H1 (cell line): ENCODE measurements at regions not wholly inside any gene's neighbourhood (a gene's known extent, or its start where the extent isn't known, plus 50 kb on each side); places are given as distances from the start of the nearest gene placed in this dataset.

ENCODE experiments used
- CTCF ChIA-PET: fragments of 300-600 bp; sonication (Branson Sonifier 250); formaldehyde crosslinking; loops from one replicate; lab custom pipeline; 2021; ENCODE audit not compliant: partially characterized antibody; lab: Charles Lee
- POLR2A ChIA-PET: fragments of 300-600 bp; sonication (Branson Sonifier 250); formaldehyde crosslinking; loops from one replicate; lab custom pipeline; 2021; ENCODE audit warnings: inconsistent platforms; ENCODE audit not compliant: partially characterized antibody; lab: Charles Lee
- DNase-seq, 2 experiments: peaks; one replicate each; pipeline versions ENCODE4 v3.0.0 to v3.0.0-alpha.2; 2010 to 2022; ENCODE audit warnings: low spot score in 2 of 2, low read depth in 1 of 2, mixed read lengths in 1 of 2
- FAIRE-seq: peaks from 2 replicates; lab custom pipeline; 2011; peaks lifted over from hg19 to GRCh38; lab: Jason Lieb, UNC
- H2AFZ ChIP-seq: 2 replicates; pipeline ENCODE4 v1.8.1; 2012; ENCODE audit warnings: low read length, inconsistent platforms
- H2AK5ac ChIP-seq: 2 replicates; pipeline ENCODE4 v1.6.1; 2013; ENCODE audit warnings: low read depth, low read length
- H2BK120ac ChIP-seq: replicated peaks from 2 replicates; pipeline ENCODE3; 2013; ENCODE audit warnings: low read depth, low read length, inconsistent platforms
- H2BK12ac ChIP-seq: 2 replicates; pipeline ENCODE4 v1.6.1; 2013; ENCODE audit warnings: low read depth, low read length
- H2BK15ac ChIP-seq: 2 replicates; pipeline ENCODE4 v1.6.1; 2013; ENCODE audit warnings: low read length
- H2BK20ac ChIP-seq: 2 replicates; pipeline ENCODE4 v1.6.1; 2013; ENCODE audit warnings: low read length
- H2BK5ac ChIP-seq: 2 replicates; pipeline ENCODE4 v1.6.1; 2013; ENCODE audit warnings: low read depth, low read length
- H3K14ac ChIP-seq: 2 replicates; pipeline ENCODE4 v1.6.1; 2013; ENCODE audit warnings: inconsistent platforms; ENCODE audit not compliant: insufficient read length
- H3K18ac ChIP-seq: 2 replicates; pipeline ENCODE4 v1.6.1; 2013; ENCODE audit warnings: low read length; ENCODE audit errors: extremely low read depth
- H3K23ac ChIP-seq: 2 replicates; pipeline ENCODE4 v1.6.1; 2013; ENCODE audit warnings: inconsistent platforms; ENCODE audit not compliant: insufficient read length
- H3K23me2 ChIP-seq: 2 replicates; pipeline ENCODE4 v1.6.1; 2013; ENCODE audit warnings: low read depth, low read length
- H3K27ac ChIP-seq: 2 replicates; pipeline ENCODE4 v1.6.1; 2011; ENCODE audit warnings: low read depth, low read length, inconsistent platforms
- H3K27me3 ChIP-seq, 4 experiments: replicated peaks in 1 of 4; 1 replicate in 1 of 4; 2 replicates in 3 of 4; pipeline versions ENCODE4 v1.6.1 to v1.8.1; 2011 to 2013; ENCODE audit warnings: low read length in 3 of 4, mild to moderate bottlenecking in 3 of 4, inconsistent platforms in 2 of 4, mixed read lengths in 2 of 4, moderate library complexity in 1 of 4; ENCODE audit not compliant: control insufficient read depth in 3 of 4, insufficient read depth in 3 of 4; ENCODE audit errors: extremely low read depth in 1 of 4
- H3K36me3 ChIP-seq, 4 experiments: 2 replicates each; pipeline versions ENCODE4 v1.6.1 to v1.8.1; 2011 to 2013; ENCODE audit warnings: mild to moderate bottlenecking in 4 of 4, low read length in 3 of 4, moderate library complexity in 2 of 4, control low read depth in 1 of 4, inconsistent platforms in 1 of 4; ENCODE audit not compliant: insufficient read depth in 4 of 4, control insufficient read depth in 2 of 4
- H3K4ac ChIP-seq: replicated peaks from 2 replicates; pipeline ENCODE3; 2013; ENCODE audit warnings: low read length, low read depth, mixed read lengths, inconsistent platforms; ENCODE audit not compliant: insufficient read length
- H3K4me1 ChIP-seq, 4 experiments: replicated peaks in 1 of 4; 1 replicate in 1 of 4; 2 replicates in 3 of 4; pipeline versions ENCODE4 v1.6.1 to v1.8.1; 2011 to 2013; ENCODE audit warnings: low read length in 3 of 4, inconsistent platforms in 2 of 4, mixed read lengths in 1 of 4; ENCODE audit not compliant: insufficient read depth in 4 of 4, control insufficient read depth in 3 of 4
- H3K4me2 ChIP-seq, 2 experiments: 2 replicates each; pipeline versions ENCODE4 v1.6.1 to v1.8.1; 2011 to 2013; ENCODE audit warnings: low read depth in 2 of 2, low read length in 2 of 2, control low read depth in 1 of 2, inconsistent platforms in 1 of 2, mild to moderate bottlenecking in 1 of 2; ENCODE audit not compliant: insufficient read depth in 1 of 2
- H3K4me3 ChIP-seq, 4 experiments: fragments of 200-600, 300-600 bp in 1 of 4; sonication (generic), shearing (Covaris generic), sonication (Bioruptor Twin) in 1 of 4; 2 replicates each; pipeline versions ENCODE4 v1.5.1 to v1.8.1; 2011 to 2016; ENCODE audit warnings: low read length in 4 of 4, low read depth in 3 of 4, control low read depth in 2 of 4, inconsistent platforms in 2 of 4, mild to moderate bottlenecking in 2 of 4, mixed read lengths in 1 of 4, moderate library complexity in 1 of 4; ENCODE audit not compliant: insufficient read depth in 2 of 4; ENCODE audit errors: extremely low read depth in 1 of 4
- H3K56ac ChIP-seq: replicated peaks from 2 replicates; pipeline ENCODE3; 2013; ENCODE audit warnings: low read depth, mild to moderate bottlenecking, mixed read lengths, low read length, inconsistent platforms; ENCODE audit not compliant: insufficient read length
- H3K79me1 ChIP-seq: 2 replicates; pipeline ENCODE4 v1.6.1; 2013; ENCODE audit warnings: low read depth, low read length, control low read depth
- H3K79me2 ChIP-seq, 2 experiments: 2 replicates each; pipeline versions ENCODE4 v1.6.1 to v1.8.1; 2012 to 2013; ENCODE audit warnings: low read length in 2 of 2, mild to moderate bottlenecking in 2 of 2, inconsistent platforms in 1 of 2; ENCODE audit not compliant: insufficient read depth in 2 of 2, control insufficient read depth in 1 of 2
- H3K9ac ChIP-seq, 4 experiments: replicated peaks in 1 of 4; 1 replicate in 1 of 4; 2 replicates in 3 of 4; pipeline versions ENCODE4 v1.6.1 to v1.8.1; 2011 to 2013; ENCODE audit warnings: low read depth in 3 of 4, low read length in 3 of 4, control low read depth in 2 of 4, mild to moderate bottlenecking in 2 of 4, moderate library complexity in 2 of 4, inconsistent platforms in 1 of 4; ENCODE audit errors: extremely low read depth in 1 of 4
- H3K9me3 ChIP-seq, 2 experiments: 2 replicates each; pipeline versions ENCODE4 v1.6.1 to v1.8.1; 2012 to 2013; ENCODE audit warnings: mild to moderate bottlenecking in 2 of 2, moderate library complexity in 2 of 2, control low read depth in 1 of 2, inconsistent platforms in 1 of 2, low read depth in 1 of 2, low read length in 1 of 2, mixed read lengths in 1 of 2; ENCODE audit not compliant: insufficient read depth in 2 of 2
- H4K20me1 ChIP-seq, 2 experiments: replicated peaks in 1 of 2; 2 replicates each; pipeline versions ENCODE3 to v1.8.1; 2011 to 2013; ENCODE audit warnings: inconsistent platforms in 2 of 2, low read length in 2 of 2, mild to moderate bottlenecking in 1 of 2; ENCODE audit not compliant: insufficient read depth in 2 of 2, control insufficient read depth in 1 of 2
- H4K5ac ChIP-seq: 2 replicates; pipeline ENCODE4 v1.6.1; 2013; ENCODE audit warnings: low read length, low read depth, mixed read lengths, inconsistent platforms; ENCODE audit not compliant: insufficient read length
- H4K8ac ChIP-seq: 2 replicates; pipeline ENCODE4 v1.8.0; 2013; ENCODE audit warnings: mild to moderate bottlenecking, moderate library complexity, low read length, inconsistent platforms; ENCODE audit not compliant: insufficient read depth; ENCODE audit errors: extremely low read depth
- H4K91ac ChIP-seq: replicated peaks from 2 replicates; pipeline ENCODE3; 2013; ENCODE audit warnings: low read length, mixed read lengths, inconsistent platforms; ENCODE audit not compliant: insufficient read length
- ATF3 ChIP-seq: IDR thresholded peaks from 2 replicates; pipeline ENCODE4 v1.6.1; 2011; ENCODE audit warnings: low read depth, mild to moderate bottlenecking, low read length; ENCODE audit not compliant: insufficient read depth
- BCL11A ChIP-seq, 2 experiments: IDR thresholded peaks; one replicate each; pipeline ENCODE4 v1.6.1; 2011; ENCODE audit warnings: low read depth in 2 of 2, low read length in 2 of 2, mild to moderate bottlenecking in 2 of 2
- E2F6 ChIP-seq: IDR thresholded peaks from 2 replicates; pipeline ENCODE4 v1.6.1; 2012; ENCODE audit warnings: inconsistent platforms
- FOSL1 ChIP-seq: IDR thresholded peaks from 2 replicates; pipeline ENCODE4 v1.6.1; 2011; ENCODE audit warnings: mild to moderate bottlenecking, low read depth, low read length, moderate library complexity; ENCODE audit not compliant: insufficient read depth
- MAFK ChIP-seq: IDR thresholded peaks from 2 replicates; pipeline ENCODE4 v1.6.1; 2012; ENCODE audit warnings: low read depth, mild to moderate bottlenecking, improper control_type of control experiment, low read length
- RAD21 ChIP-seq, 2 experiments: IDR thresholded peaks in 1 of 2; conservative IDR thresholded peaks in 1 of 2; 2 replicates each; pipeline ENCODE4 v1.6.1; 2011; ENCODE audit warnings: low read depth in 2 of 2, low read length in 2 of 2, improper control_type of control experiment in 1 of 2, inconsistent platforms in 1 of 2, mild to moderate bottlenecking in 1 of 2, moderate library complexity in 1 of 2
- RXRA ChIP-seq: IDR thresholded peaks from 2 replicates; pipeline ENCODE4 v1.6.1; 2011; ENCODE audit warnings: low read depth, mild to moderate bottlenecking, low read length, moderate library complexity; ENCODE audit not compliant: insufficient read depth
- SIX5 ChIP-seq: IDR thresholded peaks from 2 replicates; pipeline ENCODE4 v1.6.1; 2011; ENCODE audit warnings: mild to moderate bottlenecking, low read depth, low read length
- TAF1 ChIP-seq: IDR thresholded peaks from 2 replicates; pipeline ENCODE4 v1.6.1; 2011; ENCODE audit warnings: mild to moderate bottlenecking, low read depth, low read length
- TEAD4 ChIP-seq: IDR thresholded peaks from 2 replicates; pipeline ENCODE4 v1.6.1; 2012; ENCODE audit warnings: low read depth, low read length, inconsistent platforms, mixed read lengths
- YY1 ChIP-seq: IDR thresholded peaks from 2 replicates; pipeline ENCODE4 v1.6.1; 2011; ENCODE audit warnings: low read depth, mild to moderate bottlenecking, low read length
- ZNF274 ChIP-seq: IDR thresholded peaks from 2 replicates; pipeline ENCODE4 v1.7.0; 2012; ENCODE audit warnings: low read length, borderline replicate concordance; ENCODE audit errors: extremely low read depth
- WGBS, 2 experiments: shearing (Covaris generic) in 1 of 2; methylation state at CpG; one replicate each; pipeline versions ENCODE4 v1.1.6 to v1.1.7; 2013 to 2015; ENCODE audit warnings: low lambda C conversion rate in 2 of 2, mixed read lengths in 2 of 2, inconsistent platforms in 1 of 2, low coverage in 1 of 2, missing lambda C conversion rate in 1 of 2; ENCODE audit not compliant: insufficient replicate concordance in 2 of 2, insufficient coverage in 1 of 2, insufficient read length in 1 of 2; ENCODE audit errors: extremely low coverage in 1 of 2, missing lambda C conversion rate in 1 of 2; 5-methylcytosine and 5-hydroxymethylcytosine counted together

- no peak overlapping the region for H3K18ac ChIP-seq
- H3K4ac ChIP-seq: no peak overlapping the region
- peak overlapping the region; percentile 26; the same call in 1 of the 2 replicates for H2BK5ac ChIP-seq
- H4K91ac ChIP-seq: no peak overlapping the region
- no peak overlapping the region for H3K14ac ChIP-seq
- H3K9me3 ChIP-seq: no peaks in the 10 kb centered on the region
- H3K4me3 ChIP-seq: no peak overlapping the region
- H3K4me1 ChIP-seq: peaks cover 0 to 5% (median 2%) of the 10 kb centered on the region in 4 experiments; a peak in 2 of 7 replicates
- no peak overlapping the region for H2BK120ac ChIP-seq
- no peak overlapping the region for H4K8ac ChIP-seq
- H2BK12ac ChIP-seq: no peak overlapping the region
- no peak overlapping the region for H2AK5ac ChIP-seq
- POLR2A ChIA-PET: no interaction called here
- 86% methylated on average over 1 of the region's 1 CpG; no CpG with 5 or more reads in 1 of the 2 experiments for WGBS, 2 experiments
- no peak overlapping the region for H2BK20ac ChIP-seq
- H3K23me2 ChIP-seq: no peaks in the 10 kb centered on the region
- DNase-seq (no peak), FAIRE-seq (no peak)
- H3K79me2 ChIP-seq: no peaks in the 10 kb centered on the region
- no peak overlapping the region for H2BK15ac ChIP-seq
- no peaks in the 10 kb centered on the region for H3K79me1 ChIP-seq
- H3K27ac ChIP-seq: no peak overlapping the region
- no peak overlapping the region for H3K23ac ChIP-seq
- H3K56ac ChIP-seq: no peak overlapping the region
- CTCF ChIA-PET: interaction anchor here (0.6 to 1.1 kb wide), 3 partner anchors 12 to 1279 kb away, joined by 3 to 8 read pairs (median 3); no protein-coding TSS in a partner anchor
- no peak overlapping the region for H2AFZ ChIP-seq
- H4K5ac ChIP-seq: no peak overlapping the region
- no peaks in the 10 kb centered on the region for H3K36me3 ChIP-seq
- no peak overlapping the region for H3K9ac ChIP-seq
- H4K20me1 ChIP-seq: no peaks in the 10 kb centered on the region
- H3K27me3 ChIP-seq: no peaks in the 10 kb centered on the region
- no peak overlapping the region for H3K4me2 ChIP-seq
- no peak for TF ChIP-seq SIX5
- no peak for TF ChIP-seq E2F6
- no peak for TF ChIP-seq ZNF274
- TF ChIP-seq TEAD4: no peak
- TF ChIP-seq ATF3: no peak
- no peak for TF ChIP-seq BCL11A (IDR thresholded peaks at IDR 0.05; ENCODE audit: low read depth in 2 of 2, low read length in 2 of 2)
- TF ChIP-seq RAD21 (IDR thresholded peaks at IDR 0.05 in 1 of 2, conservative IDR thresholded peaks at IDR 0.05 in 1 of 2; ENCODE audit: low read depth in 2 of 2, low read length in 2 of 2): no peak
- TF ChIP-seq TAF1: no peak
- no peak for TF ChIP-seq RXRA
- no peak for TF ChIP-seq FOSL1
- no peak for TF ChIP-seq MAFK
- TF ChIP-seq YY1: no peak
Observed at GRCh38 chr13:91203430-91203829, 144.1 kb upstream of the MIR17HG start.
